Activated T-helper 9 cell treated with anti-CD3 and anti-CD28 coated beads, Interleukin-2, amount 50 U/mL, for 16 hours (primary cell): ENCODE measurements at regions not wholly inside any gene's neighbourhood (a gene's known extent, or its start where the extent isn't known, plus 50 kb on each side); places are given as distances from the start of the nearest gene placed in this dataset.
"Not testable (repeated sequence)": the region's sequence is repeated elsewhere in the genome, so short reads cannot be mapped to it uniquely, and the experiment has no call there.

Source experiments
- DNase-seq: peaks from one replicate; pipeline ENCODE4 v3.0.0-alpha.2; 2020; ENCODE audit warnings: low read depth

DNA sequence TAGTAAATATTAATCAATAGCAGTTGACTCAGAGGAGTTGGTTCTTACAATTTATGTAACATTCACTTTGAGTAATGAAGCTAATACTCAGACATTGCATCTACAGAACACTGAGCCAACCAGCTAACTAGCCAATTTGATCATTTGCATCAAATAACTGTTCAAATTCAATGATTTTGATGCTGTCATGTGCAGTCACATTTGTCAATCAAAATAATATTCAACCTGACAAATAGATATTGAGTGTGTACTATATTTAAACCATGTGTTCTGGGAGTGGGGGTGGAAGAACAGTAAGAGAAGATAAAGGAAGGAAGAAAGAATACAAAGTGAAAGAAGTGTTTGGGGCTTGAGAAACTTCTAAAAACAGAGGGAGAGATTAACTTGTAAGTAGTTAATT is 277.2 kb upstream of the ARHGEF26 start:
- DNase-seq, result no peak

GRCh38 chr3:153845311-153845710 is 275.9 kb upstream of the ARHGEF26 start:
- no peak for DNase-seq

DNA sequence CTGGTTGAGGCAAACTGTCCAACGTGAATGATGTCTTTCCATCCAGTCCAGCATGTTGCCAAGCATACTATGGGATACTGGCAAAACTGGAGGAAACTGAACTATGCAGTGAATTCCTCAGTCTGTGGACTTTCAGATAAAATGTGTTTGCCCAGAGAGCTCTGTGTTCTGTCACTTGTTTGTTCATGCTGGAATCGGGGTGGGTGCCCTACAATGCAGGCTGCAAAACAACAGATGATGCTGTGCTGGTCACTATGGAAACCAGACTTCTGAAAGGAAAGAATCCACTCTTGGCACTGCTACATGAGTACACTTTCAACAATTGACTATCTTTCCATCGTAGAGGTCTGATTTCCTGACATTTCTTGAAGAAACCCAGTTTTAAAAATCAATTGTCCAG is 272.5 kb upstream of the ARHGEF26 start:
- no peak for DNase-seq

GRCh38 chr3:153852355-153852754 is 268.8 kb upstream of the ARHGEF26 start:
- DNase-seq, result no peak

- no peak for DNase-seq
Measured at GRCh38 chr3:153853163-153853562, 268.0 kb upstream of the ARHGEF26 start.

DNA sequence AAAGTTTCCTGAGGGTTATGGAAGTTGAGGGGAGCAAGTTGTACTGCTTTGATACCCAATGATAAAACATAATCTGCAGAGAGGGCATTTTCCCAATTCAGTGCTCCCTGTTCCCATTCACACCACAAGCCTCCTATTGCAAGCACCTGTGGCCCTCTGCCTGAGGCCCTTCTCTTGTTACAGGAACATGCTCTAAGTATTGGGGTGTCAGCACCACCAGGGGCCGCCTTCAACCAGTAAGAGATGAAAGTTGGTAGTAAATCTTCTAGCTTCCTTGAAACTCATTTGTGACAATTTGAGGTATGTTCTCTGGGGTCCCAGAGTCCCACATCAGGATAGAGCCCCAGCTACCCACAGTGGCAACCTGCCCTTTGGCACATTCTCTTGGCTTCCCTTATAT is 265.4 kb upstream of the ARHGEF26 start:
- DNase-seq, result no peak

GRCh38 chr3:153856932-153857331 is 264.3 kb upstream of the ARHGEF26 start:
- no peak for DNase-seq

- no peak for DNase-seq
Measured at GRCh38 chr3:153864793-153865192, 256.4 kb upstream of the ARHGEF26 start.

- DNase-seq, result no peak
Measured at GRCh38 chr3:153866901-153867300, 254.3 kb upstream of the ARHGEF26 start.

DNA sequence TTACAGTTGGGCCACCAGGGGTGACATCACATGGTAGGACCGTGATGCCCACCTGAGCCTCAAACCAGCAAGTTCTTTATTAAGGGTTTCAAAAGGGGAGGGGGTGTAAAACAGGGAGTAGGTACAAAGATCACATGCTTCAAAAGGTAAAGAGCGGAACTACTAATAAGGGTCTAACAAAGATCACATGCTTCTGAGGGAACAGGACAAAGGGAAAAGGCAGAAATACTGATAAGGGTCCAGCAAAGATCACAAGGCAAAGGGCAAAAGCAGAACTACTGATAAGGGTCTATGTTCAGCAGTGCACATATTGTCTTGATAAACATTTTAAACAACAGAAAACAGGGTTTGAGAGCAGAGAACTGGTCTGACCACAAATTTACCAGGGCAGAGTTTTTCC is 246.8 kb upstream of the ARHGEF26 start:
- DNase-seq, result not testable (repeated sequence)

DNA sequence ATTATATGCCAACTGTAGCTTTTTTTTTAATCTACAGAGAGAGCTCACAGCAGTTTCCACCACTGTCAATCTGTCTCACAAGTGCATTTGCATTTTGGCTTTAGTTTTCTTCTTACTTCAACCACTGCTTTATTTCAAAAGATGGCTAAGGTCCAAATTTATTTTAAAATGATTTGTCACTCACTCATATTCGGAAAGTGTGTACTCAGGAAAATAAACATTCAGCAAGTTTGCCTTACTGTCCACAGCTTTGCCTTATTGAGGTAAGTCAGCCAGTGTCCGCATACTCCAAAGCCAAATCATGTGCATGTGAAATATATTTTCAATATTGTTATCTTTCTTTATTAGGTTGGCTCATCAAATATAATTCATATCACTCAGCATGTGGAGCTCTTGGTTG is 240.7 kb upstream of the ARHGEF26 start:
- no peak for DNase-seq

GRCh38 chr3:153881201-153881600 is 240.0 kb upstream of the ARHGEF26 start:
- no peak for DNase-seq

DNA sequence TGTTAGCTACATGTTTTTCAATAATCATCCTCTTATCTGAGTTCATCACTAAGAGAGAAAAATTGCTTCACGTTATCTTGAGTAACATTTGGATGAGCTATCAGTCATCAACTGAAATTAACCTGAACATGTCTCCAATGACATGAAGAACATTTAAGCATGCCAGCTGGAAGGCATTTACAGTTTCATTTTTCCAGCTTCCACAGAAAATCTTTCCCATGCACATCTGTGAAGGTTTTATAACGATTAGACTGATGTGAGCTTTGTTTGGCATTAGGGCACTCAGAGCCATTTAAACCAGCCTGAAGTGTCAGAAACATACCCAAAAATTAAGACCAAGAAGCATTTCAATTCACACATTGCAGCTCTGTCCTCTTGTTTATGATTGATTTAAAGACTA is 235.8 kb upstream of the ARHGEF26 start:
- no peak for DNase-seq

- DNase-seq, result no peak
Measured at GRCh38 chr3:153889905-153890334, 231.3 kb upstream of the ARHGEF26 start.

- no peak for DNase-seq
Measured at GRCh38 chr3:153892126-153892525, 229.1 kb upstream of the ARHGEF26 start.

DNA sequence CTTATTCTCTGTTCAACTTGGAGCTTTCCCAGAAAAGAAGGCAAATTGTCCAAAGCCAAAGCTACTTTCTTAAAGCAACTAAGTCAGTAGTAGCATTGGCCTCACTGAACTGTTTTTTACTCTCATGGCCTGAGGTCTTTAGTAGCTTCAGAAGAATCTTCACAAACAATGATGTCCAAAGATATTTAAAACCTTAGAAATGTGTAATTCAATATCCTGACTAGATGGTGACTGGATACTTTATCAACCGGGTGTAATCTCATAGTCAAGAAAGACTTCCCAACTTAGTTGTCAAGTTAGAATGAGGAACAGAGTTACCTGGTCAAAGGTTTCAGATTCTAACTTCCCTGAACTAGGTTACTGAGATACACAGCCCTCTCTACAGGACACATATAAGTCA is 226.3 kb upstream of the ARHGEF26 start:
- no peak for DNase-seq

DNA sequence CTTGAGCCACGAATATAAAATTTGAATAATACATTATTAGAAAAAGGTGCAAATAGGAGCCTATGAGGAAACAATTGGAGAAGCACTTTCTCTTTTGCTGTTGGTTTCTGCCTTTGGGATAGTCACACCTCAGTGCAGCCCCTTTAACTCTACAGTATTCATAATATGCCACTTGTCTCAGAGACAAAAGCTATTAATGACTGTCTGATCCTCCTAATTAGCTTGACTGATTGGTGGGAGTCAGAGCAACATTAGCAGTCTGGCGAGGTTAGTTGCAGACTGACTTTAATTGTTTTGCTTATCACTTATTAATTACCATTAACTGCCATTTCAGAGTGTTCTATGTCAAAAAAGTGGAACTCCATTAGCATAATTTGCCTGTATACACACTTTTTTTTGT is 225.0 kb upstream of the ARHGEF26 start:
- no peak for DNase-seq

DNA sequence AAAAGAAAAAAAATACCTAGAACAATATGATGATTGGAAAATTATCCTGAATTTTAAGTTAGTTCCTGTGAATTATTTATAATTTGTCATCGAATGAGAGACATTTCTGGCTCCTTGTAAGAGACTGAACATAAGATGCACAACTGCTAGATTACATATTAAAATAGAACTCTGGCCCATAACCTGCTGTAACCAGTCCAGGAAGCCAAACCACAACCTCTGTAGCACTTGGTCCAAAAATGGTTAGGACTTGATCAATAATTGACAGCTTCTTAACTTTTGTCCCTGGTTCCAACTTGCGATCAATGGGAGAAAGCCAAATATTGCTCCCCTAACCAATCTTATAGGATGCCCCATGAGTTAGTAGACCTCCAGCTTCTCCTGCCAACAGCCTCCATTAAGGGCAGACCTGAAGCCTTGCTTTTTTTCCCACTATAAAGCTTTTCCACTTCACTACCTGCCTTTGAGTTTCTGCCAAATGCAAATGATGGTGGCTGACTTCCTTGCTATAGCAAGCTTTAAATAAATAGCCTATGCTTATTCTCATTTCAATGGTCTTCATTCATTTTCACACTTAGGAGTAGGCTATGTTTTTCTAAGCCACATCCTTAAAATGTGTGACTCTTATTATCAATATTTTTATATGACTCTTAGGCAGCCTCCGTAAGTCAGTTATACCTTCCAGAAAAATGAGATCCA is 224.0 kb upstream of the ARHGEF26 start:
- no peak for DNase-seq

DNA sequence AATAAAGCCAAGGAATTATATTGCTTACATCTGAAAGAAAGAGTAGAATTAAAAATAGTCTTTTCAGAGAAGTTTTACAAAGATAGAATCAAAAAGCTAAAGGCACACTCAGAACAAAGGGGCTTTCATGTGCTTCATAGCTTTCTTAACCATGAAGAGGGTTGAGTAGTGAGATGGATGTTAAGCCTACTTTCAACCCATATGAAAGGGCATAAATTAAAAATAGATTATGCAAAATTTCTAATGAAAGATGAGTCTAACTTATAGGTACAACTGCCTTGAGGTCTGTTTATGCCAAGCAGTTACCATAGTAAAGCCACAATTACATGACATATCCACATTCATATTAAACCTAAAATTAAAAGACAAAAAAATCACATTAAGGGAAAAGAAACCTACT is 223.3 kb upstream of the ARHGEF26 start:
- DNase-seq, result no peak

GRCh38 chr3:153901152-153901551 is 220.0 kb upstream of the ARHGEF26 start:
- DNase-seq, result no peak

DNA sequence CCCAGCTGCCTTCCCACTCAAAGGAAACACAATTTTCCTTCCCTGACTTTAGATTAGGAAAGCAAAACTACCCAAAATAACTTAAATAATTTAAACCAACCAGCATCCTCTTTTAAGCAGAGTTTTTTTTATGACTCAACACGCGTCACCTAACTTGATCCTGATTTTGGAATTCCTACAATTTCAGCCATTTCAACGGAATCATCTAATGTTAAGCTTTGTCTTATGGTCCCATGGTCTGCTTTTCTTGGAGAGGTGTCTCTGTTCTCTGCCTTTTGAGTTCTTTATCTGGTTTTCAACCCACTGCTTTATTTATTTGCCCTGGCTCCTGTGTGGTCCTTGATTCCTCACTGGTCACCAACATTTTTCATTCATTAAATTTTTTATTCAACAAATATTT is 219.2 kb upstream of the ARHGEF26 start:
- no peak for DNase-seq

DNA sequence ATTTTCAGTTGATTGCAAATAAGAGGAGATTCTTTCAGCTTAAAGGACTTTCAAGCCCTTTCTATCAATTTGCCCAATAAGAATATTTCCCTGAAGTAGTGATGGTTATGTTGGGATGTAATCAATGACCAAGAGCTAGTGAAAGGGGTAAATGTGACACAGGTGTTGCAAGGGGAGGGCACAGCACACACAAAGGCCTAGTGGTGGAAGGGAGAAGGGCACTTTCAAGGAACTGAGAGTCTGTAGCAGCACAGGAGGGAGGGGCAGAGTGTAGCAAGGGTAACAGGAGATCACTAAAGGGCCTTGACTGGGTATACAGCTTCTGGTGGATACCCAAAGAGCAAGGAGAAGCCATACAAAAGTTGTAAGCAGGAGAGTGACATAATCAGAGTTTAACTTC is 217.8 kb upstream of the ARHGEF26 start:
- DNase-seq, result no peak

DNA sequence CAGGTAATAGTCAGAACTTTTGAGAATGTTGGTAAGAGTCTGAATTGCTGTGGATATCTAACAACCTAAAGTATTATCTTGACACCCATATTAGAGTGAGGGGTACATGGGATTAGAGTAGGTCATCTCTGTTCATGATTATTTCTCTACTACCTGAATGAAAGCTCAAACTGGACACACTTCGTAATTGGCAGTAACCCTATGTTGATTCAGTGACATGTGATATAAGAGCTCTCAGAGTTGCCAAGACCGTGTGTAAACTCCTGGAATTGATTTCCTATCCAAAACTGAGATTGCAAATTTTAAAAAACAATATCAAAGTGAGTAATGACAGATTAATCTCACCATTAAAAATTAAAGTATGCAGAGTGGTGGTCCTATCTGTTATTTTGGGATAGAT is 214.8 kb upstream of the ARHGEF26 start:
- DNase-seq, result no peak

DNA sequence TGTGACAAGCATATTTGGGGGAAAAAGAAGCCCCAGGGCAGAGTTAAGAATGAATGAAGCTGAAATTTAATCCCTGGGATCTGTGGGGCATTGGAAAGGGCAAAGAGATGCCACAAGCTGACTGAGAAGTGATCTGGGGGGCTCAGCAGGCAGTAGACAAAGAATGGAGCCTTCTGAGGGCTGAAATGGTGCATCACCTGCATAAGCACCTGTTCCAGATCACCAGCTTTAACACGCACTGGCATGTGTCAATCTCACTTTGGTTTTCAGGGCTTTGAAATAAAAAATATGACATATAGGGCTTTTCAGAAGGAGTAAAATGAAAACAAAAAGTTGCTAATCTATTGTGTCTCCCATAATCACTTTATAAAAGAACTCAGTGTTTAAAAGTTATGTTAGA is 210.8 kb upstream of the ARHGEF26 start:
- no peak for DNase-seq

DNA sequence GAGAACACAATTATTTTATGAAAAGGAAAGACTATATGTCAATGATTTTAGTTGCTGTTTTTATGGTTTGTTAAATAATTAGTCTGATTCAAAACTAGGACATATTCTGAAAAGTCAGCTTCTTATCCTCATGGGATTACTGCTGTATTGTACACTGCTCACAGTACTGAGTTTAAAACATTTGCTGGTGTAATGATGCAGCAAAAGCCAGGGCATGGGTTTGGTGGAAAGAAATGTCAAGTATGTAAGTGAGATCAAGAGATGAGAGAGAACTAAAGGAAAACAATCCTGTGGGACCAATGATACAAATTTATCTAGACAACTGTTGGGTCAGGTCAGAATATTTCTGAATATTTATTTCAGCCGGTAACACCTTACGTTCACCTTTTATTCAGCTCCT is 210.1 kb upstream of the ARHGEF26 start:
- DNase-seq, result no peak
